ENCODE measurements at regions not wholly inside any gene's neighbourhood (a gene's known extent, or its start where the extent isn't known, plus 50 kb on each side); places are given as distances from the start of the nearest gene placed in this dataset.

DNA sequence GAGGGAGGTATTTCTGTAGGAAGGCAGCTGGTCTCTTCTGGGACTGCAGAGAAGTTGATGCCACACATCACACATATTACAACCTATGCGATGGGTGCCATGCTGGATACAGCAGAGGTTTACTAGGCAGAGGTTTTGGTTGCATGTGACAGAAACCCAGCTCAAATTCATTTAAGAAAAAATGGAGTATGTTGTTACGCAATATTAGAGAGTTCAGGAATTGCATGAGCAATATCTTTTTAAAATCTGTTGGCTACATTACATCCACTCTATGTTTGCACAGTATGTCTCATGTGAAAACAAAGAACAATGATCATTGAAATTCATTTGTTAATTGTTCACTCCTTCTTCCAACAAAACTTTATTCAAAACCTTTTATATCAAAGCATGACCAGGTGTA is 425.2 kb downstream of the RWDD3 start:
- TF ChIP-seq, protein P1, sequence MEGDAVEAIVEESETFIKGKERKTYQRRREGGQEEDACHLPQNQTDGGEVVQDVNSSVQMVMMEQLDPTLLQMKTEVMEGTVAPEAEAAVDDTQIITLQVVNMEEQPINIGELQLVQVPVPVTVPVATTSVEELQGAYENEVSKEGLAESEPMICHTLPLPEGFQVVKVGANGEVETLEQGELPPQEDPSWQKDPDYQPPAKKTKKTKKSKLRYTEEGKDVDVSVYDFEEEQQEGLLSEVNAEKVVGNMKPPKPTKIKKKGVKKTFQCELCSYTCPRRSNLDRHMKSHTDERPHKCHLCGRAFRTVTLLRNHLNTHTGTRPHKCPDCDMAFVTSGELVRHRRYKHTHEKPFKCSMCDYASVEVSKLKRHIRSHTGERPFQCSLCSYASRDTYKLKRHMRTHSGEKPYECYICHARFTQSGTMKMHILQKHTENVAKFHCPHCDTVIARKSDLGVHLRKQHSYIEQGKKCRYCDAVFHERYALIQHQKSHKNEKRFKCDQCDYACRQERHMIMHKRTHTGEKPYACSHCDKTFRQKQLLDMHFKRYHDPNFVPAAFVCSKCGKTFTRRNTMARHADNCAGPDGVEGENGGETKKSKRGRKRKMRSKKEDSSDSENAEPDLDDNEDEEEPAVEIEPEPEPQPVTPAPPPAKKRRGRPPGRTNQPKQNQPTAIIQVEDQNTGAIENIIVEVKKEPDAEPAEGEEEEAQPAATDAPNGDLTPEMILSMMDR (IDR thresholded peaks at IDR 0.05; ENCODE audit: low read depth, low read length), result no peak
- TF ChIP-seq EZH2phosphoT487 (IDR thresholded peaks at IDR 0.05; ENCODE audit: low read depth), result no peak
